OCI-LY1 (cell line): ENCODE measurements at regions not wholly inside any gene's neighbourhood (a gene's known extent, or its start where the extent isn't known, plus 50 kb on each side); places are given as distances from the start of the nearest gene placed in this dataset.

Experiments used
- H2AFZ ChIP-seq: fragments of 200-600 bp; sonication (generic), shearing (Covaris generic); 2 replicates; pipeline ENCODE4 v1.6.0; 2014; ENCODE audit warnings: antibody characterized with exemption, mild to moderate bottlenecking, low read length
- H3F3A ChIP-seq: fragments of 200-600 bp; sonication (generic), shearing (Covaris generic); 2 replicates; pipeline ENCODE4 v1.6.0; 2014; ENCODE audit warnings: mild to moderate bottlenecking, antibody characterized with exemption, low read length, moderate library complexity; ENCODE audit not compliant: insufficient read depth
- H3K27ac ChIP-seq: fragments of 200-600 bp; sonication (generic); 2 replicates; pipeline ENCODE4 v1.5.1; 2014; ENCODE audit warnings: low read length, mixed run types, mild to moderate bottlenecking, low read depth; ENCODE audit not compliant: poor library complexity, severe bottlenecking
- H3K27me3 ChIP-seq: fragments of 200-600 bp; sonication (generic); 2 replicates; pipeline ENCODE4 v1.6.0; 2014; ENCODE audit warnings: antibody characterized with exemption, mild to moderate bottlenecking, low read length, moderate library complexity; ENCODE audit not compliant: insufficient read depth
- H3K36me3 ChIP-seq: fragments of 200-600 bp; sonication (generic); 2 replicates; pipeline ENCODE4 v1.6.1; 2014; ENCODE audit warnings: mild to moderate bottlenecking, antibody characterized with exemption, low read length, moderate library complexity, mixed read lengths; ENCODE audit not compliant: insufficient read depth
- H3K4me1 ChIP-seq: fragments of 200-600 bp; sonication (generic); 2 replicates; pipeline ENCODE4 v1.5.1; 2014; ENCODE audit warnings: mild to moderate bottlenecking, low read length, moderate library complexity; ENCODE audit not compliant: insufficient read depth, severe bottlenecking
- H3K4me2 ChIP-seq: fragments of 200-600 bp; sonication (generic), shearing (Covaris generic); 2 replicates; pipeline ENCODE4 v1.6.1; 2014; ENCODE audit warnings: low read length
- H3K4me3 ChIP-seq: fragments of 200-600 bp; sonication (generic); 2 replicates; pipeline ENCODE4 v1.5.1; 2014; ENCODE audit warnings: low read length, low read depth, mild to moderate bottlenecking, mixed read lengths; ENCODE audit not compliant: poor library complexity, severe bottlenecking
- H3K79me2 ChIP-seq: fragments of 200-600 bp; shearing (Covaris generic); 2 replicates; pipeline ENCODE4 v1.6.1; 2016; ENCODE audit warnings: mixed run types, low read length, mixed read lengths; ENCODE audit not compliant: insufficient read depth
- H3K9ac ChIP-seq: fragments of 200-600 bp; sonication (generic), shearing (Covaris generic); 2 replicates; pipeline ENCODE4 v1.6.1; 2014; ENCODE audit warnings: mild to moderate bottlenecking, low read length, mixed read lengths
- H3K9me2 ChIP-seq: fragments of 200-600 bp; sonication (generic), shearing (Covaris generic); 2 replicates; pipeline ENCODE4 v1.6.1; 2014; ENCODE audit warnings: low read depth, mild to moderate bottlenecking, low read length, mixed read lengths
- H3K9me3 ChIP-seq: fragments of 200-600 bp; shearing (Covaris generic); 2 replicates; pipeline ENCODE4 v1.6.1; 2014; ENCODE audit warnings: low read length, mixed read lengths
- H4K20me1 ChIP-seq: fragments of 200-600 bp; sonication (generic), shearing (Covaris generic); 2 replicates; pipeline ENCODE4 v1.6.0; 2016; ENCODE audit warnings: mild to moderate bottlenecking, low read length; ENCODE audit not compliant: insufficient read depth
- CTCF ChIP-seq: fragments of 200-600 bp; sonication (generic), shearing (Covaris generic); IDR thresholded peaks from 2 replicates; pipeline ENCODE4 v1.5.1; 2017; ENCODE audit warnings: mild to moderate bottlenecking, antibody characterized with exemption, low read length, moderate library complexity, mixed read lengths
- EZH2 ChIP-seq: fragments of 200-600 bp; sonication (generic), shearing (Covaris generic); IDR thresholded peaks from 2 replicates; pipeline ENCODE4 v1.8.0; 2017; ENCODE audit warnings: borderline replicate concordance, mixed run types, mild to moderate bottlenecking, antibody characterized with exemption, low read length, moderate library complexity, mixed read lengths

GRCh38 chr4:53647547-53647946 lies 56.3 kb upstream of the LNX1 start:
- no peaks in the 10 kb centered on the region for H3K27me3 ChIP-seq
- H3K4me2 ChIP-seq, result no peak overlapping the region

GRCh38 chr4:53646795-53647194 lies 55.5 kb upstream of the LNX1 start:
- Histone ChIP-seq H3K4me3 (no peak overlapping the region), H3K4me1 (no peaks in the 10 kb centered on the region), H3F3A (no peaks in the 10 kb centered on the region), H3K9me2 (no peaks in the 10 kb centered on the region), H3K4me2 (no peak overlapping the region), H3K27me3 (no peaks in the 10 kb centered on the region), H3K36me3 (no peaks in the 10 kb centered on the region), H3K9me3 (no peaks in the 10 kb centered on the region), H4K20me1 (no peaks in the 10 kb centered on the region), H3K27ac (no peak overlapping the region), H2AFZ (no peak overlapping the region), H3K79me2 (no peaks in the 10 kb centered on the region), H3K9ac (no peak overlapping the region)
- TF ChIP-seq CTCF (no peak), EZH2 (no peak)

More at GRCh38 chr4:53647547-53647946, 56.3 kb upstream of the LNX1 start:
- Histone ChIP-seq H3K4me3 (no peak overlapping the region), H3K79me2 (no peaks in the 10 kb centered on the region), H3K36me3 (no peaks in the 10 kb centered on the region), H3K4me1 (no peaks in the 10 kb centered on the region), H4K20me1 (no peaks in the 10 kb centered on the region), H3K9me2 (no peaks in the 10 kb centered on the region), H2AFZ (no peak overlapping the region), H3F3A (no peaks in the 10 kb centered on the region), H3K27ac (no peak overlapping the region), H3K9me3 (no peaks in the 10 kb centered on the region), H3K9ac (no peak overlapping the region)
- TF ChIP-seq EZH2 (no peak), CTCF (no peak)

- no peaks in the 10 kb centered on the region for H3K36me3 ChIP-seq
- H3F3A ChIP-seq, result no peaks in the 10 kb centered on the region
- H3K4me3 ChIP-seq, result no peak overlapping the region
- no peak overlapping the region for H3K27ac ChIP-seq
- H3K4me2 ChIP-seq, result no peak overlapping the region
- TF ChIP-seq CTCF (no peak), EZH2 (no peak)
- no peaks in the 10 kb centered on the region for H3K27me3 ChIP-seq
- no peaks in the 10 kb centered on the region for H4K20me1 ChIP-seq
- no peak overlapping the region for H3K9ac ChIP-seq
- H3K9me2 ChIP-seq, result no peaks in the 10 kb centered on the region
- no peaks in the 10 kb centered on the region for H3K9me3 ChIP-seq
- no peak overlapping the region for H2AFZ ChIP-seq
- H3K4me1 ChIP-seq, result no peaks in the 10 kb centered on the region
- no peaks in the 10 kb centered on the region for H3K79me2 ChIP-seq
Measured at GRCh38 chr4:53645108-53645507, 53.8 kb upstream of the LNX1 start.
